Fibroblast of skin of right biceps (primary cell): ENCODE measurements at regions not wholly inside any gene's neighbourhood (a gene's known extent, or its start where the extent isn't known, plus 50 kb on each side); places are given as distances from the start of the nearest gene placed in this dataset.
"Not testable (repeated sequence)": the region's sequence is repeated elsewhere in the genome, so short reads cannot be mapped to it uniquely, and the experiment has no call there.

ENCODE experiments used
- DNase-seq: peaks from one replicate; pipeline ENCODE4 v3.0.0-alpha.2; 2013

DNA sequence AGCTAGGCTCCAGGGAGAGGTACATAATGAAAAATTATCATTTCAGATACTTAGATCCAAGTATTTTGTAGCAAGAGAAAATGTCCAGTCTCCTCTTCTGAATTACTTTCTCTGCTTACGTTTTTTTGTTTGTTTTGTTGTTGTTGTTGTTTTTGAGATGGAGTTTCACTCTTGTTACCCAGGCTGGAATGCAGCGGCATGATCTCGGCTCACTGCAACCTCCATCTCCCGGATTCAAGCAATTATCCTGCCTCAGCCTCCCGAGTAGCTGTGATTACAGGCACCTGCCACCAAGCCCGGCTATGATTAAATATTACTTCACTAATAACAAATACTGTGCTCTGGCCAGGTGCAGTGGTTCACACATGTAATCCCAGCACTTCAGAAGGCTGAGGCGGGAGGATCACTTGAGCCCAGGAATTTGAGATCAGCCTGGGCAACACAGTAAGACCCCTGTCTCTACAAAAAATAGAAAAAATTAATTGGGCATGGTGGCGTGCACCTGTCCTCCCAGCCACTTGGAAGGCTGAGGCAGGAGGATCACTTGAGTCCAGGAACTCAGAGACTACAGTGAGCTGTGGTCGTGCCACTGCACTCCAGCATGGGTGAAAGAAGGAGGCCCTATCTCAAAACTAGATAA lies 155.0 kb upstream of the JARID2 start:
- DNase-seq: no peak

DNA sequence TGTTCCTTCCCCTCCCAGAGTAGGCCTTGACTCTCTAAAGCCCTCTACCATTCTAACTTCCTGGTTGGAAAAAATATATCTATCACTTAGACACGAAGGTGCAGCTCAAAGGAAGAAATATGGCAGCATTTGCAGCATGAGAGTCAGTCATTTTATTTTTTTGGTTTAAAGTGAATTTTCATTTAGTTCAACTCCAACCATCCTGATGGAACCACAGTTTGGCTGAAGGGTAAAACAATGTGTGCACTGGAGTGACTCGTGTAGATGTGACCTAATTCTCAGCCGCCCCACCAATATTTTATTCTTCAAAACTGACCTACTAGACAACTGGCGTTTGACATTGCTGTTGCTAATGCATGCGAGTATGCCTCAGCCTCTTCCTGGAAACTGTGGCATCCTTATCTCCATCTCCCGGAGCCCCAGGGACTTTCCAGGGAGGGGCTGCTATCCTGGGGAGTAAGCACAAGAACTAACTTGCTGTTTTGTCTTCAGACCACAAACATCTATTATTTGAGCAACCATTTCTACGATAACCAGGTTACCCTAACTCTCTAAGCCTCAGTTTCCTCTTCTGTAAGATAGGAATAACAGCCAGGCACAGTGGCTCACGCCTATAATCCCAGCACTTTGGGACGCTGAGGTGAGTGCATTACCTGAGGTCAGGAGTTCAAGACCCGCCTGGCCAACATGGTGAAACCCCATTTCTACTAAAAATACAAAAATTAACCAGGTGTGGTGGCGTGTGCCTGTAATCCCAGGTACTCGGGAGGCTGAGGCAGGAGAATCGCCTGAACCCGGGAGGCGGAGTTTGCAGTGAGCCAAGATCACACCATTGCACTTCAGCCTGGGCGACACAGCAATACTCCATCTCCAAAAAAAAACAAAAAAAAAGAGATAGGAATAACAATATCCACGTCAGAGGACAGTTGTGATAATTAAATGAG lies 148.7 kb upstream of the JARID2 start:
- no peak for DNase-seq

DNA sequence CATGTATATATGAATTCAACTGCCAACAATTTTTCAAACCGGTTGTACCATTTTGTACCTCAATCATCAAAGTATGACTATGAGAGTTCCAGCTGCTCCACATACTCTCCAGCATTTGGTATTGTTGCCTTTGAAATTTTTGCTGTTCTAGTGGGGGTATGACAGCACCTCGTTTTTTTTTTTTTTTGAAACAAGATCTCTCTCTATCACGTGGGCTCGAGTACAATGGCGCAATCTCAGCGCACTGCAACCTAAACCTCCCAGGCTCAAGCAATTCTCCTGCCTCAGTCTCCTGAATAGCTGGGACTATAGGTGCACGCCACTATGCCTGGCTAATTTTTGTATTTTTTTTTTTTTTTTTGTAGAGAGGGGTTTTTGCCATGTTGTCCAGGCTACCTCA lies 144.7 kb upstream of the JARID2 start:
- no peak for DNase-seq

DNA sequence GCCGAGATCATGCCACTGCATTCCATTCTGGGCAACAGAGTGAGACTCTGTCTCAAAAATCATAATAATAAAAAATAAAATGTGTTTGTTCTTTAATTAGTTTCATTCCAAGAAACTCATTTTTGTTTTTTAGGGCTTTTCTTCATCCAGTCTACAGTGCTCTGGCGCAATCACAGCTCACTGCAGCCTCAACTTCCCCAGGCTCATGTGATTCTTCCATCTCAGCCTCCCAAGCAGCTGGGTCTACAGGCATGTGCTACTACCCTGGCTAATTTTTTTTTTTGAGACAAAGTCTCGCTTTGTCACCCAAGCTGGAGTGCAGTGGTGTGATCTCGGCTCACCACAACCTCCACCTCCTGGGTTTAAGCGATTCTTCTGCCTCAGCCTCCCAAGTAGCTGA lies 143.6 kb upstream of the JARID2 start:
- no peak for DNase-seq

DNA sequence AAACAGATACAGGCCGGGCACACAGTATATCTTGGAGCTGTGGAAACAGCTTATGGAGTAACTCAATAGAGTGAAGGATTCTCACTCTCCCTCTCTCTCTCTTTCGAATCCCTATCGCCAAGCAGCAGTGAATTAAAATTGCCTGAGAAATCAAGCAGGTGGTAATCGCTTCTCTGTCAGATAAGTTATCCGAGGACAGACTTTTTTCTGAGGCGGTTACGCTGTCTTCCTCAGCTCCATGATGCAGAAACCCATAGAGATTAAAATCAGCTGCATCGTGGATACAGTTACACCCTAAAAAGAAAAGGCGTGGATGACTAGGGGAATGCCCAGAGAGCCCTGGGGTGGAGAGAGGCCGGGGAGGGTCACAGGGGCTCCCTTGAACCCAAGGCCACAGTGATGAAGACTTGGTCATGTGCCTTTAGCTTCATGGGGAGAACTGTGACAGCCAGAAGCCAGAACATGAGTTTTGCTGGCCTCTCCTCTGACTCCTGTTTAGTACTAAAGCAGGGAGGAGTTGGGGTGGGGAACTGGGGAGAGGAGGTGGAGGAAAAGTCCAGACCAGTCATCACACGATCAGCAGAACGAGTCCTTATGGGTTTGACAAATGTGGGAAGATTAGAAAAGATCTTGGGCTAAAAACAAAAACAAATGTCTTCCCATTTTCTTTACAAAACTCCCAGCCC lies 138.8 kb upstream of the JARID2 start:
- DNase-seq: no peak

DNA sequence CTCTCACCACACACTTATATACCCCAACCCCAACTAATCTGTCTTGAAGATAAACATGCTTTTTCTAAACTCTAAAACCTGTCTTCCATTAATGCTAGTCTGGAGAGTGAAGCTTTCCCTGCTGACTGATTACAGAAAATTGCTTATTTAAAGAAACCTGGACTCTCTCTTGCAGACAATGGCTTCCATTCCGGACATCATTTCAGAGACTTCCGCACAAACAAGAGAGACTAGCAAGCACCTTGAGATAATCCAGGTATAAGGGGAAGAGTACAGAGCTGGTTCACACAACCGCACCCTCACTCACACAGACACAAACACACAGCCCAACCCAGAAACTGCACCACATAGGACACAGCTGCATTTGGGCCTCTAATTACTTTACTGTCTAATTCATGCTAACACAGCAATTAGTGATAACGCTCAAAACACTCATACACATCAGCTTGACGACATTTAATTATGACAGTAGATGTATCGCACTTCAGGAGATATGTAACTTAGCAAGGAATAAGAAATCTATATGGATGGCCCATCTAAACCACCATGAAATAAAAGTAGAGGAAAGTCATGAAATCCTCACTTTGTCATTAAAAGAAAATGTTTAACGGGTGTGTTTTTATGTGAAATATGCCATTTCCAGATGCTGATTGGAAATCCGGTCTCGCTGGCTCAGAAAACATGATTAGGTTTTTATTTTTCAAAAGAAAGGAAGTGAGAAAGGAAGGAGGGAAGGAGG lies 138.1 kb upstream of the JARID2 start:
- DNase-seq: no peak

DNA sequence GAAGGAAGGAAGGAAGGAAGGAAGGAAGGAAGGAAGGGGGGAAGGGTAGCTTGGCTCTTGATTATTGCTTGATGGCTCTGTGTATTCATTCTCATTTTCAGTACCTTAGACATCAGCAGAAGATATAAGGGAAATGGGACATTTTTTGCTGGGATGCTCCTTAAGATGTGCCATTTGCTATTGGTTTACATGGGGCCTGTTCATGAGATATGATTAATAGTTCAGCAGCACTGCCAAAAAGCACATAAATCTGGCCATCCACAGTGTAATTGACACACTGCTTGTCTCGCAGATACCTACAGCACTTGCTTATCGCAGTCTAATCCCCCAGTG lies 137.5 kb upstream of the JARID2 start:
- no peak for DNase-seq

DNA sequence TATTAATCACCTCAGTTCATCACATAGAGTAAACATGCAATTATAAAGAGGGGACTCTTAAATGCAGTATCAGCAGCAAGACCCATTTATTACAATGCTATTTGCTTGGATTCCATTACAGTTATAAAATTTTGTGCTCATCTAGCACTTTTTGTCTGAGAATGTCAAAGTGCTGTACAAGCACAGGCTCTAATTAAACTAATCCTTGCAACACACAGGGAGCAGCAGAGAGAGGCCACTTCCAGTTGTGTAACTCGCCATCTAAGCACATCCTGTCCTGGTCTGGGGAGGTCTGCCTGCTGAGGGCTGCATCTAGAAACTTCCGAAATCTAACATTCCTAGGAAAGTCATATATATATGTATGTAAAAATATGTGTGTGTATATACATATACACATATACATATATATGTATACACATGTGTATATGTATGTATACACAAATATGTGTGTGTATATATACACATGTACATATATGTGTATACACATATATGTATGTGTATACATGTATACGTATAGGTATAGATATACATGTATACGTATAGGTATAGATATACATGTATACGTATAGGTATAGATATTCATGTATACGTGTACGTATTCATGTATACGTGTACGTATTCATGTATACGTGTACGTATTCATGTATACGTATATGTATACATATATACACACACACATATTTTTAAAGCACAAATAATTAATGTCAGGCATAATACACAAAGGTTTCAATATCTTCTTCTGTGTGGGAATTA lies 136.4 kb upstream of the JARID2 start:
- DNase-seq: no peak

DNA sequence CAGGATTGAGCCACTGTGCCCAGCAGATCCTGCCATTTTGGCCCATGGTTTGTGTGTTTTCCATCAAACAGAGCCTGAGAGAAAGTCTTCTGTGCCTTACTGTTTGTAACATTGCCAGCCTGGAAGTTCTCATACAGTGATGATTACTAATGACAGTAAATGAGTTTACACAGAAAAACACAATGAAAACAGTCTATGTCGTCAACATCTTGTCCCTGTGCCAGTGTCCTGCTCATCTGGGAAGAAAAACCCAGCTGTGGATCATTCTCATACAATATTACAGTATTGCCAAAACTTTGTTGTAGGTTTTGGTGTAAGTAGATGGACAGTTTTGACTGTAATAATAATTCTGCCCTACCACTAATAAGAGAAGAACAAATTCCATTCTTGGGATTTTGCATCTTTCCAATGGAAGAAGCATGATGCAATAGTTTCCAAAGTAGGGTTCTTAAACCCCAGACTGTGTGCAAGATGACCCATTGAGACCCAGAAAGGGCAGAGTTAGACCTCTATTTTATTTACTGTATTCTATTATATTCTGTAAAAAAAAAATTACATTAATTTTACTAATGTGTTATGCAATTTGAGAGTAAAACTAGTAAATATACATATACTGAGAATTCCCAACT lies 135.0 kb upstream of the JARID2 start:
- no peak for DNase-seq

DNA sequence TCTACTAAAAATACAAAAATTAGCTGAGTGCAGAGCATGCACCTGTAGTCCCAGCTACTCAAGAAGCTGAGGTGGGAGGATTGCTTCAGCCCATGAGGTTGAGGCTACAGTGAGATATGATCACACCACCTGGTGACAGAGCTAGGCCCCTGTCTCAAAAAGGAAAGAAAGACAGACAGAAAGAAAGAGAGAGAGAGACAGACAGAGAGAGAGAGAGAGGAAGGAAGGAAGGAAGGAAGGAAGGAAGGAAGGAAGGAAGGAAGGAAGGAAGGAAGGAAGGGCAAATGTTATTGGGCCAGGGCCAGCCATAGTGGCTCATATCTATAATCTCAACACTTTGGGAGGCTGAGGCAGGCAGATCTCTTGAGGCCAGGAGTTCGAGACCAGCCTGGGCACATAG lies 134.3 kb upstream of the JARID2 start:
- DNase-seq: not testable (repeated sequence)

DNA sequence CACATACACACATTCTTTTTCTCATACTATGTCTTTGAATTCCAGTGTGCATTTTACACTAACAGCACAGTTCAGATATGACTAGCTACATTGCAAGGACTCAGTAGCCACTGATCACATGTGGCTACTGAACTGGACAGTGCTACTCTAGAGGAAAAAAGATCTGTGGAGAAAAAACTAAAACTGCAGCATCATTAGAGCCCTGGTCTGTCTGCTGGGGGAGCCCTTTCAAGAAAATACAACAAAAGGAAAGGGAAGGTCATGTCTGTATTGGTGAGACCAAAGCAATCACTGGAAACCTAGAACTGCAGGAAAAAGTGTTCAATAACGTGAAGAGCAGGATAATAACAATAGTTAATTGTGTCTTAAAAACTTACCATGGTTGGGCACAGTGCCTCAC lies 132.3 kb upstream of the JARID2 start:
- DNase-seq: no peak

DNA sequence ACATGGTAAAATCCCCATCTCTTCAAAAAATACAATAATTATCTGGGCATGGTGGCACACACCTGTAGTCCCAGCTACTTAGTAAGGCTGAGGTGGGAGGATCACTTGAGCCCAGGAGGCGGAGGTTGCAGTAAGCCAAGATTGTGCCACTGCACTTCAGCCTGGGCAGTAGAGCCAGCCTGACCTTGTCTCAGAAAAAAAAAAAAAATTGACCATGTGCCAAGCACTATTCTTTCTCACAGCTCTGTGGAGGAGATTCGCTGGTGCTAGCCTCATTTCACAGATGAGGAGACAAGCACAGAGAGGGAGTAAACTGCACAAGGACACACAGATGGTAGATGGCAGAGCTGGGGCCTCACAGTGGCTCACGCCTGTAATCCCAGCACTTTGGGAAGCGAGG lies 131.8 kb upstream of the JARID2 start:
- no peak for DNase-seq

DNA sequence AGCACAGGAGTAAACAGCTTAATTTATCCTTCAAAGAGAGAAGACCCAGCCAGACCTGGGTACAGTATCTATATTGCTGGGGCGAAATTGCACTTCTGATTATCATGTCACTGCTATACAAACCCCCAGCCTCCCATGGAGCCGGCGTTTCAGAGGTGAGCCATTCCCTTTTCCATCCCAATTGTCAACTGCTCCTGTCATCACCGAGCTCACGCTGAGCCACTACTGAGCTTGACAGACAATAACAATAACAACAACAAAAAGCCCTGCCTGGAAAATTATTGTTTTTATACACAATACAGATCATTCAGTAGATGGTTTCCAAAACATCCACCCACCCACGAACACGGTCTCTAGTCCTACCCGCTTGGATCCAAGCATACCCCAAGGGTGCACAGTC lies 129.0 kb upstream of the JARID2 start:
- DNase-seq: no peak

DNA sequence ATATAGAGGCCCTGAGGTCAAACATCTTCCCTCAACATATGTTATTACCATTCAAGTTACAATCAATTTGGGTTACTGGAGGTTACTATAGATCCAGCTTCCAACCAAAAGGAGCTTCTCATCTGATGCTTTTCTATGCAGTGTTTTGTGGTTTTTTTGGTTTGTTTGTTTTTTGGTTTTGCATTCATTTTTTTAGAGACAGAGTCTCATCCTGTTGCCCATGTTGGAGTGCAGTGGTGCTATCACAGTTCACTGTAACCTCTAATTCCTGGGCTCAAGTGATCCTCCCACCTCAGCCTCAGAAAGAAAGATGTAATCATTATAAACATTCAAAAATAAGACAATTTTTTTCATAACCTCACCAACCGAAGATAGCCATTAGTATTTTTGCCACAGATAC lies 124.4 kb upstream of the JARID2 start:
- no peak for DNase-seq

DNA sequence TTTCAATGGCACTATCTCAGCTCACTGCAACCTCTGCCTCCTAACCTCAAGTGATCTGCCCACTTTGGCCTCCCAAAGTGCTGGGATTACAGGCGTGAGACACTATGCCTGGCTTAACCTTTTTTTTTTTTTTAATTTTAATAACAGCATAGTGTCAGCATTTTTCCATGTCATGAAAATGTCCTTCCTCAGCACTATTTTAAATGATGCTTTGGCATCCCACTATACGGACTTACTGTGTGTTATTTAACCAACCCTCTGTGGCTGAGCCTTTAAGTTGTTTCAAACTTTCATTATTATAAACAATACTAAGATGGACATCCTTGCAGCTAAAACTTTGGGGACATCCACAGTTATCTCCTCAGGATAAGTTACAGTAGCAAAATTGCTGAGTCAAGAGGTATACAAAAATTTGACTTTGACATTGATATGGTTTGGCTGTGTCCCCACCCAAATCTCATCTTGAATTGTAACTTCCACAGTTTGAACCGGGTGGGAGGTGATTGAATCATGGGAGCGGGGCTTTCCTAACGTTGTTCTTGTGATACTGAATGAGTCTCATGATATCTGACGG lies 123.8 kb upstream of the JARID2 start:
- DNase-seq: no peak

DNA sequence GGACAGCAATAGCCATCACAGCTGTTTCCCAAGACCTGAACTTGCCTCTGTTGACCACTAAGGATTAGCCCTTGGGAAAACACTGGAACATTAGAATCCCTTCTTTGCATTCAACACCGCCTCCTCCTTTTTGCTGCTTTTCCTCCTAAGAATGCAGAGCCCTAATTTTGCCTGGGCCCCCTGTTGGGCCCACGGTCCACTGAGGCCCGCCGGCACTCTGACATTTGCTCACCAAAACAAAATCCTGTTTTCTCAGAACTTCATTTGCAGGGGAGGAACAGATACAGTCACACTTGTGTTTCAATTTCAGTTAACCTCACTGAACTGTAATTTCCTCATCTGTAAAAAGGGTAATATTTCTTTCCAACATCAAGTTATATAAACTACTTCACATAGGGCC lies 116.0 kb upstream of the JARID2 start:
- DNase-seq: no peak

DNA sequence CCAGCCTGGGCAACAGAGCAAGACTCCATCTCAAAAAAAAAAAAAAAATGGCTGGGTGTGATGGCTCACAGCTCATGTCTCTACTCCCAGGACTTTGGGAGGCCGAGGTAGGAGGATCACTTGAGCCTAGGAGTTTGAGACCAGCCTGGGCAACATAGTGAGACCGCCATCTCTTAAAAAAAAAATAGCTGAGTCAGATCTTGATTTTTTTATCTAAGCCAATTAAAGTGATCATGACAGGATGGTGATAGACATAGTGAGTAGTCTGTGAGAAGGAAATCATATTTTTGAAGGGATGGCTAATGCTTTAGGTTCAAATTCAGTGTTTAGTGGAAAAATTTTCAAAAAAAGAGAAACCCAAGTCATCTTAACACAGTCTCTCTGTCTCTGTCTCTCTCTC lies 114.6 kb upstream of the JARID2 start:
- no peak for DNase-seq

DNA sequence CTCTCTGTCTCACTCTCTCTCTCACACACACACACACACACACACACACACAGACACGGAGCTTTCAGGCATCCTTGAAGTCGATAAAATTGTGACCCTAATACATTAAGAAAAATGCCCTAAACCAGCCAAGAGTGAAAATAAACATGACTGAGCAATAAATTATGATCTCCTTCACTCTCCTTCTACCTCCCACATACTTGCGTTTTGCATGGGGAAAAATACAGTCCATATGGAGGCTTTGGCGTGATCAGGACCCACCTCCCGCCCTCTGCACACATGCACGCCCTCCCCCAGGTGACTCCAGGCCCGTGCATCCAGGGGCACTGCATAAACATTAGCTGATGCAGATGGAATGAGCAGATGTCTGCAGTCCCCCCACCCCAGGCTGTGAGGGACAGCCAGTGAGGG lies 114.2 kb upstream of the JARID2 start:
- DNase-seq: peak; percentile 26

DNA sequence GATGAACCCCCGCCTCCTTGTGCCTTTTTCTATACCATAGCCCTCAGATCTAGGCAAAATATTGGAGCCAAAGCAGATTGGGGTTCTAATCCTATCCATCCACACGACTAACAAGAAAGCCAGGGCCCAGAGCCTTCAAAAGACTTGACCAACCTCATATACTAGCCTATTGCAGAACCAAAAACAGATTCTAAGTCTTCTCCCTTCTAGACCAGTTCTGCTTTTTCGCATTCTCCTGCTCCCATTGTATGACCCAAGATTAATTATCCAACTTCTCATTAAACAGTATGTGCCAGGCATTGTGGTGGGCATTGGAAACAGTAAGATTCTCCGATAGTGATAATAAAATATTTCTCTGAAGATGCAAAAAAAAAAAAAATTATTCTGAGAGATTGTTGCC lies 113.7 kb upstream of the JARID2 start:
- DNase-seq: no peak

DNA sequence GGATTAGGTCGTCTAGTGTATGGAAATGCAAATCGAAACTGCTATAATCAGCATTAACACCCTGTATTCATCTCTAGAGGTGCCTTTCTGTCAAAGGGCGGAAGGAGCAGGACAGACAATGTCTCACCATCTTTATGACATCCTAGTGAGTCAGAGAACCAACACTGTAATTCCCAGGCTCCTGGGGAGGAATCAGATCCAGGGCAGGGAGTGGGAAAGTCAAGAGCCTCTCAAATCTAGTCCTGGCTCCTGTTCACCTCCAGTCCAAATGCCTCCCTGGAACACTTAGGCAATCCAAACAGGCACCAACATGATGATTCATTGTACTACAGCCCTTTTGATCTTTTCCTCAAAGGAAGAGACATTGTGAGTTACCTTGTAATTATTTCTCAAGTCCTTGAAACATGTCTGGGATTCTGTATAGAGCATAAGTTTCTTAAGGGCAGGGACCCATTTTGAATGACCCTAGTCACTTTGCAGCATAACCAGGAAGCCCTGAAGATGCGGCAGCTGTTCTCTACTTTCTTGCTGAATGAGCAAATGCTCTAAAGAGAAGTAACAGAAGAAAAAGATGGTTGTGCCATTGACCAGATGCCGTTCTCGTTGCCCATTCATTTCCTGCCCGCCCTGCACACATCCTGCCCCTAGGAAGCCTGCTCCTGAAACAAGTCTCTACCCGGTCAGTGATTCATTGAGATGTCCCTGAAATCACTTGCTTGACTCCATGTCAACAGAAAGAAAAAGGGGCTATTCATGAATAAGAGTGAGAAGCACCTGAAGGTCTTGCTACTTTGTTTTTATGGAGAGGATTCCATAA lies 112.8 kb upstream of the JARID2 start:
- DNase-seq: peak; percentile 90

DNA sequence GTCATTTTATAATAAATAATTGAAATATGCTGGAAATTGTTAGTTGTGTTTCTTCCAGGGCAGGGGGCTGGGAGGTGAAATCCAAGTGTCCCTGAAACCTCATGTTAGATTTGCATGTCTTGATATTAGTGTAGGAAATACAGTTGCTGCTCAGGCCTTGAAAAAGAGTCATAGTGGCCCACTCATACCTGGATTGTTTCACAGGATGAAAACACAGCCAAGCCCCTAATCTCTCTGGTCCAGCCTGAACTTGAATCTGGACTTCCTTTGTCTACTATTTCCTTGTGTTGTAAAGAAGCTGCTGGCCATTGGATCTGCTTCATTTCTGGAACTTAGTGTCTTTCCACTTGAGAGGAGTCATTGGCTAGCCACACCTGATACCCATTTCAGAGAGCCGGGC lies 108.8 kb upstream of the JARID2 start:
- DNase-seq: no peak
